ENCODE measurements at regions not wholly inside any gene's neighbourhood (a gene's known extent, or its start where the extent isn't known, plus 50 kb on each side); places are given as distances from the start of the nearest gene placed in this dataset.

DNA sequence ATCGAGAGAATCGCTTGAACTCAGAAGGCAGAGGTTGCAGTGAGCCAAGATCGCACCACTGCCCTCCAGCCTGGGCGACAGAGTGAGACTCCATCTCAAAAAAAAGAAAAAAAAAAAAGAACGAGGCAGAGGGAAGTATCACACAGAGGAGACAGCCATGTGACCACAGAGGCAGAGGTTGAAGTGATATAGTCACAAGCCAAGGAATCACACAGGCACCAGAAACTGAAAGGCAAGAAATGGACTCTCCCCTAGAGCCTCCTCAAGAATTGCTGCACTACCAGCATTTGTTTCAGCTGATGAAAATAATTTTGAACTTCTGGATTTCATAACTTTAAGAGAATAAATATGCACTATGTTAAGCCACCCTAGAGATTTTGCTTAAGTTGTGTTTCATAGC, 459.6 kb downstream of the PTPRC start:
- Mint-ChIP-seq H3K4me3 (no peak overlapping the region), H3K9me3 (peaks cover 48% of the 10 kb centered on the region), H3K27ac (peak overlapping the region; percentile 3)

DNA sequence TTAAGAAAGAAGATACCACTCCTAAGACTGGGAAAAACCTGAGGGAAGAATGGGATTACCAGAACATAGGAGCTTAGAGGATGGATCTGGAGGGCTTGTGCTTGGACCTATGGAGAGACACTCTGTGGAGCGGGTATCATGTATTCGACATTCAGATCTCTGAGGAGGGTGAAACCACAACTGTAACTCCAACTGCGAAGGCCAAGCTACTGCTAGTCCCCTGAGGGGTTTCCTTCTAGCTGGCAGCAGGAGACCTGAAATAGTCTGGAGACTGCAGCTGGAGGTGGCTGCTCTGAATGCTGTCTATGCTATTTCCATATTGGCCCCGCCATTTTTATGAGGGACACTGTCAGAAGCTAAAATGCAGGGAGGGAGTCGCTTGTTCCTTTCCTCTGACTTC, 462.3 kb downstream of the PTPRC start:
- H3K4me1 Mint-ChIP-seq (ENCODE audit: low read depth), result peaks cover 30% of the 10 kb centered on the region
- no peaks in the 10 kb centered on the region for H3K27me3 Mint-ChIP-seq (ENCODE audit: low read depth)

More for the DNA sequence above, 459.6 kb downstream of the PTPRC start:
- Mint-ChIP-seq H3K4me1 (ENCODE audit: low read depth) (peaks cover 38% of the 10 kb centered on the region), H3K27me3 (ENCODE audit: low read depth) (no peaks in the 10 kb centered on the region), H3K36me3 (ENCODE audit: low read depth) (peaks cover 45% of the 10 kb centered on the region)

DNA sequence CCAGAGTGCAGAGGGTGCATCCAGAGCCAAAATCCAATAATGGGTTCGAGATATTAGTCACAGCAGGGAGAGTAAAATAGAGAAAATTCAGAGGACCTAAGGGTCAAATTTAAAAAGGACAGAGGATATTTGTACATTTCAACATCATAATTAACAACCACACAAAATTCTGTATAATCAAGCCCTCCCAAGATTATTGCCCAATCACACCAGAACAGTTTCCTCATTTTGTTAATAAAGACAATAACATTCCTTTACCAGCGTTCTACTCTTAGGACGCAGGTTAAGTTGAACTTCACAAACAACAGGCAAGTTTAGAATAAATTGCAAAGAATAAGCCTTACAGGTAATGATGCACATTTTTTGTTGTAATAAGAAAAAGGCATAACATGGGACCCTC, 462.8 kb downstream of the PTPRC start:
- Mint-ChIP-seq H3K4me1 (ENCODE audit: low read depth) (peaks cover 29% of the 10 kb centered on the region), H3K27me3 (ENCODE audit: low read depth) (no peaks in the 10 kb centered on the region), H3K4me3 (no peak overlapping the region), H3K36me3 (ENCODE audit: low read depth) (peaks cover 44% of the 10 kb centered on the region), H3K9me3 (peaks cover 52% of the 10 kb centered on the region), H3K27ac (no peak overlapping the region)

More for the DNA sequence above, 462.3 kb downstream of the PTPRC start:
- peaks cover 51% of the 10 kb centered on the region for H3K9me3 Mint-ChIP-seq
- no peak overlapping the region for H3K27ac Mint-ChIP-seq
- no peak overlapping the region for H3K4me3 Mint-ChIP-seq
- H3K36me3 Mint-ChIP-seq (ENCODE audit: low read depth), result peaks cover 40% of the 10 kb centered on the region

DNA sequence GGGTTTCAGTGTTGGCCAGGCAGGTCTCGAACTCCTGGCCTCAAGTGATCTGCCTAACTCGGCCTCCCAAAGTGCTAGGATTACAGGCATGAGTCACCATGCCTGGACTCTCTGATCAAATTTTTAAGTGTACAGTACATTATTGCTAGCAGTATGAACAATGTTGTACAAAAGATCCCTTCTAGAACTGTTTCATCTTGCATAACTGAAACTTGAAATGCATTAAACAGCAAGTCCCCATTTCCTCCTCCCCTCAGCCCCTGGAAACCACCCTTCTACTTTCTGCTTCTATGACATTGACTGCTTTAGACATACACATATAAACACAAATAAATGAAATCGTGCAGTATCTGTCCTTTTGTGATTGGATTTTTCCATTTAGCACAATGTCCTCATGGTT, 463.4 kb downstream of the PTPRC start:
- H3K36me3 Mint-ChIP-seq (ENCODE audit: low read depth), result peaks cover 43% of the 10 kb centered on the region
- H3K4me1 Mint-ChIP-seq (ENCODE audit: low read depth), result peaks cover 28% of the 10 kb centered on the region
- no peak overlapping the region for H3K4me3 Mint-ChIP-seq
- peak overlapping the region; percentile 42 for H3K27ac Mint-ChIP-seq
- no peaks in the 10 kb centered on the region for H3K27me3 Mint-ChIP-seq (ENCODE audit: low read depth)
- H3K9me3 Mint-ChIP-seq, result peaks cover 52% of the 10 kb centered on the region

DNA sequence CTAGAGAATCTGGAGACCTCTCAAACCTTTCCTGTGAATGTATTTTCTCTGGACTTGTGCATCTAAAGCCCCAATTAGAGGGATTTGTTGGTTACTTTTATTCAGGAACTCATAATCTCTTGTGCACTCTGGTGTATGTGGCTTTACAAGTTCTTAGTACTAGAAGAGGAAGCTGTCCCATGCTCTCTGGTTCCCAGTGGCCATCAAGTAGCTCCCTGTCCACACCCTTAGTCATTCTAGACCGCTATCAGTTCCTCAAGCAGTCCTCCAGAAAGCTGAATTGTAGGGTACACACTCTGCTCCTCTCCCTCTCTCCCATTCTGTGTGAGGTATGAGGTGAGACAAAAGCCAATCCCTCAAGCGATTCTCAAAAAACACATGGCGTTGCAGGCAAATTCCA, 470.3 kb downstream of the PTPRC start:
- H3K36me3 Mint-ChIP-seq (ENCODE audit: low read depth), result peaks cover 39% of the 10 kb centered on the region
- no peaks in the 10 kb centered on the region for H3K27me3 Mint-ChIP-seq (ENCODE audit: low read depth)

DNA sequence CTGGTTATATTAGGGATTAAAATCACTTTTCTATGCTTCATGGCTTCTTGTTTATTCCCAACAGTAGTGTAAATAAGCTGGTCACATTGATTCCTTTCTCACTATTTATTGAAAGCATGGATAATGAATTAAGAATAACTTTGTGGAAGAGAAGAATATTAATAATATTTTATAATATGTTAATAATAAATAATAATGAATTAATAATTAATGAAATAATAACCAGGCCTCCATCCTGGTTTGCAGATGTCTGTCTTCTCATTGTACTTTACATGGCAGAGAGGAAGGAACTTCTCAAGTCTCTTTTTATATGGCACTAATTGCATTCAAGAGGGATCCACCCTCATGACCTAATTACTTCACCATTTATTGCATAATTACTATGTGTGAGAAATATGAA, 473.5 kb downstream of the PTPRC start:
- Mint-ChIP-seq H3K9me3 (peaks cover 39% of the 10 kb centered on the region), H3K27me3 (ENCODE audit: low read depth) (no peaks in the 10 kb centered on the region)

More for the DNA sequence above, 470.3 kb downstream of the PTPRC start:
- H3K4me3 Mint-ChIP-seq, result no peak overlapping the region
- no peak overlapping the region for H3K27ac Mint-ChIP-seq
- peaks cover 62% of the 10 kb centered on the region for H3K9me3 Mint-ChIP-seq
- H3K4me1 Mint-ChIP-seq (ENCODE audit: low read depth), result peaks cover 16% of the 10 kb centered on the region

DNA sequence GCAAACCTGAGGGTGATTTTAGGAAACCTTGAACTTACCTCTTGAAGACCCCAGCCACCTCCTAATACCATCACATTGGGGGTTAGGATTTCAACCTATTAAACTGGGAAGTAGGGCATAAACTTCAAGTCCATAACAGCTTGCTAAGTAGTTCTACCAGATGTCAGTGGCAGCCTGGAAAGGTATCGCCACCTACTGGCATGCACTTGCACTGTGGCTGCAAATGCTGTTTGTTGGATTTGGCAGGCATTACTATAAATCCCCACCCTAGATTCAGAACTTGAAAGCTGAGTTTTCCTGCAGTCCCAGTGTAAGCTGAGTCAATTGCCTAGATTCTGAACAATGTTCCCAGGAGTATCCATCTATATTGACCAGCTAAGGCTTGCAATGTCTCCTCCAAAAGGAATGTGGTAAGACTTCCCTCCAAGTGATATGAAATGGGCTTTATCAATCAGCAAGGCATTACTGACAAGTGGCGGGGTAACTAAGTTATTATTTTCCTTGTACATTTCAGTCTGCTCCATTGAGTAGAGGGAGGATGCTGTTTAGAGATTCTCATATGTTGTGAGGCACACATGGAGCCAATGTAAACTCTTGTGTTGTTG, 474.5 kb downstream of the PTPRC start:
- Mint-ChIP-seq H3K4me1 (ENCODE audit: low read depth) (peaks cover 16% of the 10 kb centered on the region), H3K4me3 (no peak overlapping the region)

More for the DNA sequence above, 473.5 kb downstream of the PTPRC start:
- Mint-ChIP-seq H3K4me1 (ENCODE audit: low read depth) (peaks cover 16% of the 10 kb centered on the region), H3K4me3 (no peak overlapping the region), H3K27ac (no peak overlapping the region), H3K36me3 (ENCODE audit: low read depth) (peaks cover 24% of the 10 kb centered on the region)

DNA sequence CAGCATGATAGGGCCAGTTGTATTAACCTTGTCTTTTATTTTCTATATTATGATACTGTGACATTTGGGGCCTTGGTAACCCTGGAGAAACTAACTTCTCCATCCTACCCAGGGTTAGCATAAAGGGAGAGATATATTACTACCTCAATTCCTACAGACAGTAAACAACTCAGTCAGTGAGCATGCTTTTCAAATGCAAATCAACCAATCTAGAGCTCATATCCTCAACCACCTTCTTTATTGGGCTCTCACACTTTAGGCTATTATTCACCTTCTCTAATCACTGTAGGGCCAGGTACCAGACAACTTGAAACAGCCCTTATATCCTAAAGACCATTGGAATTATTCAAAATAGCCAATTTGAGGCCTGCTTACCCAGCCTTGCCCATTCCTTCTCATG, 477.6 kb downstream of the PTPRC start:
- Mint-ChIP-seq H3K36me3 (ENCODE audit: low read depth) (peaks cover 11% of the 10 kb centered on the region), H3K4me3 (no peak overlapping the region), H3K27ac (no peak overlapping the region), H3K27me3 (ENCODE audit: low read depth) (no peaks in the 10 kb centered on the region), H3K4me1 (ENCODE audit: low read depth) (peaks cover 9% of the 10 kb centered on the region), H3K9me3 (peaks cover 18% of the 10 kb centered on the region)

More for the DNA sequence above, 474.5 kb downstream of the PTPRC start:
- peaks cover 22% of the 10 kb centered on the region for H3K36me3 Mint-ChIP-seq (ENCODE audit: low read depth)
- peaks cover 32% of the 10 kb centered on the region for H3K9me3 Mint-ChIP-seq
- no peaks in the 10 kb centered on the region for H3K27me3 Mint-ChIP-seq (ENCODE audit: low read depth)
- H3K27ac Mint-ChIP-seq, result no peak overlapping the region

DNA sequence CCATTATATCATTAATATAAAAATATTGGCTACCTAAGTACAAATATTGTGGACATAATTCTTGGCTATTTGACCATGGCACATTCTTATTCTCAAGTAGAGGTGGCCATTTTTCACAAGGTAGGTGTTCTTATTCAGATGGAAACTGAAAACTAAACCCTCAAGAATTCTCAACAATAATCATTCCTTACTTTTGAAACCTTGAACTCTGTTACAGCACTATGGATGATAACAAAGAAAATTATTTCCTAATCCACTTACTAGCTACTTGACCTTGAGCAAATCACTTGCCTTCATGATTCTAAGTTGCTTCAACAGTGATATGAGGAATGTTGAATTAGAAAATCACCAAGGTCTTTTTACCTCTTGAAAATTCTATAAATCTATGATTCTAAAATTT, 482.2 kb downstream of the PTPRC start:
- peaks cover 5% of the 10 kb centered on the region for H3K4me1 Mint-ChIP-seq (ENCODE audit: low read depth)
- no peak overlapping the region for H3K27ac Mint-ChIP-seq
- peaks cover 3% of the 10 kb centered on the region for H3K27me3 Mint-ChIP-seq (ENCODE audit: low read depth)
- H3K9me3 Mint-ChIP-seq, result peaks cover 4% of the 10 kb centered on the region
- no peak overlapping the region for H3K4me3 Mint-ChIP-seq
- H3K36me3 Mint-ChIP-seq (ENCODE audit: low read depth), result peaks cover 7% of the 10 kb centered on the region

DNA sequence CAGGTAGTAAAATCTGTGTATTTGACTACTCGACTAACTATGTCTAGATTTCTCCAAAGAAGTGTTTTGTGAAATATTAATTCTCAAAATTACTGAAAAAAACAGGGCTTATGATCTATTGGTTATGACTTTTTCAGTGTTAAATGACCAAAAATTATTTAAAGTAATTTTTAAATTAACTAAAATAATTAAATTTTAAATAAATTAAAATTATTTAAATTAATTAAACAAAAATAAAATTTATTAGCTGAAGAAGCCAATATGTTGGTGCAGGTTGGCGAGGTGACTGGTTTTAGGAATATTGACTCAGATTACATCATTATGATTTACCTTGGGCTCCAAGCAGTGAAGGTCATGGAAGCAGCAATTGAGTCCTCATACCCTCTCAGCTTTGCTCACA, 483.2 kb downstream of the PTPRC start:
- Mint-ChIP-seq H3K36me3 (ENCODE audit: low read depth) (peaks cover 5% of the 10 kb centered on the region), H3K27me3 (ENCODE audit: low read depth) (peaks cover 7% of the 10 kb centered on the region), H3K4me1 (ENCODE audit: low read depth) (peaks cover 5% of the 10 kb centered on the region), H3K27ac (no peak overlapping the region), H3K9me3 (peaks cover 4% of the 10 kb centered on the region), H3K4me3 (no peak overlapping the region)

DNA sequence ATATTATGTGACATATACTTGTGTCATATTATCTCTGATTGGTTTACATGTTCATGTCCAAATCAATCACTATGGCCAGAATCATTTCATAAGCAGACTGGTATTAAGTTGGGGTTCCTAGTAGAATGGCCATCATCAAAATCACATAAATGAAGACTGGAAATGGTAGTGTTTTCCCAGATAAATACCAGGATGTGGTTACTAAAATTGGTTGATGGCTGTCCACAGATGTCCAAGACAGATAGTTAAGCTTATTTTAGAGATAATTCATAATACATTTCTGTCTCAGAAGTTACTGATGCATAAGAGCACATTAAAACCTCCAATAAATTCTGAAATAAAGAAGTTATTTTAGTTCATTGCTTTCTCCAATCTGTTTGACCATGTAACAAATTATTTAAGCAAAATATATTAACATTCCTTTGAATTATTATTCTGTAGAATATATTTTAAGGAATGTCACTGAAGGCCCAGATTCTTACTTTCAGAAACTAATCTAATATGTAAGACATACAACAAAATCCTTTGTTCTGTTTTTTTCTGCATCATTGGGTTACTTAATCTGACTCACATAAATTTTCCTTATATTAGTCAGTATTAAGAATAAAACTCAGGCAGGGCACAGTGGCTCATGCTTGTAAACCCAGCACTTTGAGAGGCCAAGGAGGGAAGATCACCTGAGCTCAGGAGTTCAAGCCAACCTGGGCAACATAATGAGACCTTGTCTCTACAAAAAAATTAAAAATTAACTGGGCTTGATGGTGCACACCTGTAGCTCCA, 483.9 kb downstream of the PTPRC start:
- Mint-ChIP-seq H3K27me3 (ENCODE audit: low read depth) (peaks cover 11% of the 10 kb centered on the region), H3K27ac (no peak overlapping the region)

DNA sequence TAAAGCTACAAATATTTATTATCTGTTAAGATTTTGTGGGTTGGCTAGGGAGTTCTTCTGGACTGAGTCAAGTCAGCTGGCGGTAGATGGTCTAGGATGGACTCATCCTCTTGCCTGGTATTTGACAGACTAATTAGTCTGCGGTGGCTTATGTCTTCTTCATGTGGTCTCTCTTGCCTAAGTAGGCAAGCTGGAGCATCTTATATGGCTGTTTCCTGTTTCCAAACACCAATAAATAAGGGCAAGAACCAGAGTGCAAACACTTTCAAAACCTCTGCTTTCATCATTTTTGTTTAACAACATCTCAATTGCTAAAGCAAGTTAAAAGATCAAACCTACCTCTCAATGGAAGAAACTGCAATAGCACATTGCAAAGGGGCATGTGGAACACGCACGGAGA, 484.8 kb downstream of the PTPRC start:
- no peak overlapping the region for H3K4me3 Mint-ChIP-seq
- peaks cover 4% of the 10 kb centered on the region for H3K9me3 Mint-ChIP-seq
- H3K27me3 Mint-ChIP-seq (ENCODE audit: low read depth), result peaks cover 17% of the 10 kb centered on the region
- no peak overlapping the region for H3K27ac Mint-ChIP-seq
- peaks cover 5% of the 10 kb centered on the region for H3K4me1 Mint-ChIP-seq (ENCODE audit: low read depth)
- peaks cover 3% of the 10 kb centered on the region for H3K36me3 Mint-ChIP-seq (ENCODE audit: low read depth)

More for the DNA sequence above, 483.9 kb downstream of the PTPRC start:
- peaks cover 4% of the 10 kb centered on the region for H3K9me3 Mint-ChIP-seq
- no peak overlapping the region for H3K4me3 Mint-ChIP-seq
- H3K36me3 Mint-ChIP-seq (ENCODE audit: low read depth), result peaks cover 5% of the 10 kb centered on the region
- peaks cover 5% of the 10 kb centered on the region for H3K4me1 Mint-ChIP-seq (ENCODE audit: low read depth)

DNA sequence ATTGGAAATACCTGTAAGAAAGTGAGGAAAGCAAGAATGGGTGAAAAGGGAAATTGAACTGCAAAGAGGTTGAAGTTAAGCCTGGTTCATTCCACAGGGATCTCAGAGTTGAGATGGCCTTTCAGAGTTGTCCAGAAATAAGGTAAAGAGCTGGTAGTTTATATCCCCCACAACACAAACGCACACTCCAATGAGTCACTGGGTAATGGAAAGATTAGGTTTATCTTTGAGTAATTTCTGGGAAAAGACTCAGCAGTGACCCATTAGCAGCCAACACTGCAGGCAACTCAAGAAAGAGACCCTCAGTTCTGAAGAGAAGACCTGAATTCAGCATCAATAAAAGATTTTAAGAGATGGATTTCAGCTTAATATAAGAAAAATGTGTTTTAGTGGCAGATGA, 485.5 kb downstream of the PTPRC start:
- peaks cover 3% of the 10 kb centered on the region for H3K36me3 Mint-ChIP-seq (ENCODE audit: low read depth)
- H3K27me3 Mint-ChIP-seq (ENCODE audit: low read depth), result peaks cover 22% of the 10 kb centered on the region
- no peak overlapping the region for H3K27ac Mint-ChIP-seq
- H3K4me1 Mint-ChIP-seq (ENCODE audit: low read depth), result peaks cover 5% of the 10 kb centered on the region
- no peak overlapping the region for H3K4me3 Mint-ChIP-seq
- H3K9me3 Mint-ChIP-seq, result peaks cover 4% of the 10 kb centered on the region

DNA sequence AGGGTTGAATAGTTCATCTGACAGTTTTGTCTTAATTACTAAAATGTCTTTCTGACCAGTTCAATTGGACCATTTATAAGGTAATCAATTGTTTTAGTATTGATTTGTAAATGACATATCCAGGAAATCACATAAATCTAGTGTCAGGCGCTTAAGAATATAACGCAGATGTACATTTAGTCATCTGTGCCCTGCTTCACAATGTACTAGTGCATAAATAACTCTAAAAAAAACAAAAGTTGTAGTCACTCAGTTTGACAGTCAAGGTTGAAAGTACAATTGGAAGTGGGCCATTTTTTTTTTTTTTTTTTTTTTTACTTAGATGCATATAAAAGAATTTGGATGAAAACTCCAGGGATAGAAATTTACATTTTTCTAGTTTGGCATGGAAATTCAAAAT, 490.4 kb downstream of the PTPRC start:
- Mint-ChIP-seq H3K27ac (no peak overlapping the region), H3K9me3 (peaks cover 5% of the 10 kb centered on the region), H3K4me1 (ENCODE audit: low read depth) (peaks cover 2% of the 10 kb centered on the region), H3K36me3 (ENCODE audit: low read depth) (peaks cover 6% of the 10 kb centered on the region), H3K27me3 (ENCODE audit: low read depth) (peaks cover 23% of the 10 kb centered on the region), H3K4me3 (no peak overlapping the region)

DNA sequence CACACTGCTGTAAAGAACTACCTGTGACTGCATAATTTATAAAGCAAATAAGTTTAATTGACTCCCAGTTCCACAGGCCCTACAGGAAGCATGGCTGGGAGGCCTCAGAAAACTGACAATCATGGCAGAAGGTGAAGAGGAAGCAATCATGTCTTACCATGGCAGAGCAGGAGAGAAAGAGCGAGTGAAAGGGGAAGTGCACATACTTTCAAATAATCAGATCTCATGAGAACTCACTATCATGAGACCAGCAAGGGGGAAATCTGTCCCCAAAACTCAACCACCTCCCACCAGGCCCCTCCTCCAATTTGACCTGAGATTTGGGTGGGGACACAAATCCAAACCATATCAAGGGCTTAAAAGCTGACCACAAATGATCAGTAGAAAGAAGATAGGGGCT, 493.2 kb downstream of the PTPRC start:
- Mint-ChIP-seq H3K4me3 (no peak overlapping the region), H3K27ac (no peak overlapping the region), H3K4me1 (ENCODE audit: low read depth) (peaks cover 5% of the 10 kb centered on the region), H3K36me3 (ENCODE audit: low read depth) (peaks cover 6% of the 10 kb centered on the region), H3K9me3 (peaks cover 5% of the 10 kb centered on the region), H3K27me3 (ENCODE audit: low read depth) (peaks cover 20% of the 10 kb centered on the region)
